ENCODE measurements at regions not wholly inside any gene's neighbourhood (a gene's known extent, or its start where the extent isn't known, plus 50 kb on each side); places are given as distances from the start of the nearest gene placed in this dataset.

DNA sequence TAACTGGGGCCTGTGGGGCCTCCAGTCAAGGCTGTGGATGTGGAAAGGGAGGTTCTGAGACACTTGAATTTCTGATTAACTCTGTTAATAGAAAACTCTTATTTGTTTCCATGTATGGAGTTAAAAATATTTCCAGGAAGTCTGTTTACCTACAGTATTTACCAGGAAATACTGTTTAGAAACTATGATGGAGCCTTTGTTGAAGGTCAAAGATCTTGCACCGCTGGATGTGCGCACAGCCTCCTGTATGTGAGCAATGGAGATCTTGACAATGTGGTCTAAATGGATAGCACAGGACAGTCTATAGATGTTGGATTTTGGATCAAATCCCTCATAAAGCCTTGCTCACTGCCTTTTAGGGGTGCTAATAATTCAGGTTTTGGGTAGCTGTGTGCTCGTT lies 268.4 kb downstream of the DLEU7 start:
- no peak for DNase-seq

DNA sequence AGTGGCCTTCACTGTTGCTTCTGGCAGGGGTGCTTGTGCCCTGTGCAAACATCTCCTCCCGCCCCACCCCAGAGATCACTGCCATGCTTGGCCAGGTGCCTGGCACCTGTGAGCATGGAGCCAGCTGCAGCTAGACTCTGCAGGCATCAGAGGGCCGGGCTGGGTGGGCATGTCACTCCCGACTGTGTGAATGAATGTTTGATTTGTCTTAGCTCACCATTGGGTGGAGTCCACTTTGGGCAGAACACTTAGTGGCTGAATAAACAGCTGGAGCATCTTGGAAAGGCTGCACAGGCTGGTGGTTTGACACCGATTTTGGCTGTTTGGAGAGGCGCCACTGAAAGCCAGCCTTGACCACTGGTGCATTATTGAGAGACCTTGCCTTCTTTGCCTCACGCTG lies 267.3 kb downstream of the DLEU7 start:
- no peak for DNase-seq

DNA sequence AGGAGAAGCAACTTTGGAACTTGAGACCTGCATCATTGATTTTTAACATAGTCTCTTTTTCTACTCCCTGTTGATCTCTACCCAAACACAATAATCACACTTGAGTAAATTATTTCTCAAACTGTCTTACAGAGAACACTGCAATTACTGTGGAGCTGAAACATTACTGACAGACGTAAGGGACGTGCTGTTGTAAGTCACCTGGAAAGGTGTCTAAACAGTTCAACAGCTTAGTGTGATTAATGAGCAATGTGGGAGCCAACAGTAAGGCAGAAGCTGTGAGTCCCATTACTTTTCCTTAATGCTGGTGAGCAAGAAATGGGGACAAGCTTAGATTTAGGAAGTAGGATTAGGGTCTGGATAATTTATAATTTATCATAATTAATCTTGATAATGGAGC lies 265.7 kb downstream of the DLEU7 start:
- DNase-seq: no peak

DNA sequence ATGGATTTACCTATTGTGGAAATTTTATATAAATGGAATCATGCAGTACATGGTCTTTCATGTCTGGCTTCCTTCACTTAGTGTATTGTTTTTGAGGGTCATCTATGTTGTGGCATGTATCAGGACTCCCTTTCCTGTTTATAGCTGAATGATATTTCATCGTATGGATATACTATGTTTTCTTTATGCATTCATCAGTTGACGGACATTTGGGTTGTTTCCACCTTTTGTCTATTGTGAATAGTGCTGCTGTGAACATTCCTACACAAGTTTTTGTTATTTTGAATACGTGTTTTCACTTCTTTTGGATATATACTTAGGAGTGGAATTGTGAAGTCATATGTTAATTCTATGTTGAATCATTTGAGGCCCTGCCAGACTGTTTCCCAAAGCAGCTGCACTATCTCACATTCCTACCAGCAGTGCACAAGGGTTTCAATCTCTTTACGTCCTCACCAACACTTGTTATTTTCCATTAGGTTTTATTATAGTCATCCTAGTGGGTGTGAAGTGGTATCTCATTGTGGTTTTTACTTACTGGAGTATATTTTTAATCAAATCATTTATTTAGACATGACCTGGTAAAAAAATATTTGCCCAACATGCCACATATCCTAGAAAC lies 262.7 kb downstream of the DLEU7 start:
- no peak for DNase-seq

GRCh38 chr13:50581586-50582196 lies 261.8 kb downstream of the DLEU7 start:
- no peak for DNase-seq

DNA sequence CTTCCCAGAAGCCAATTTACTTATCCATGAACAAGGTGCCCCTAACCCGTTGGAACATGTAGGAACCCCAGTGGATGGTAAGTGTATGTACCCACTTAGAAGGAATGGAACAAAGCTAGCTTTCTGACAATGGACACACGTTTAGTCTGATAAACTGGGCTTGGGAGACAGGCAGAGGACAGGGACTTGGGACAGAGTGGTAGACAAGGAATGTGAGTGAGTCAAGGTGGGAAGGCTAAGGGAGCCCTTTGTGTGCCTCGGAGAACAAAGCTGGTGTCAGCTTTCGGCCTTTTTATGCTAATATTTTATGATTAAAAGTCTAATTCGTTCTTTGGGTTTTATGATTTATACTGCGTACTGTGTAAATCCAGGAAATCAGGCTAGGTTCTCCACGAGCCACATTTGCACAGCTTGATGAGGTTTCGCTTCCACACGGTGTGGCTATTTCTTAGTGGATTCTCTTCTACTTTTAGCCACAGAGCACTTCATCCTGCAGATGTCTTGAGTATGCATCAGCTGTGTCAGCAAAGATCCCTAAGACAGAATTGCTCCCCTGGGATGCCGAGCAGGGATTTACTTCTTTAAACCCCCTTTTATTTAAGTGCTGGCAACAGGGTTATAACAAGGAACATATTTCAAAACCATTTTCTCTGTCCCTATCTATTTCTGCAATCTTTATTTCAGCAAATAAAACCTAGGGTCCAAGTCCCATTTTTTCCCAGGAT lies 258.5 kb downstream of the DLEU7 start:
- DNase-seq: no peak

DNA sequence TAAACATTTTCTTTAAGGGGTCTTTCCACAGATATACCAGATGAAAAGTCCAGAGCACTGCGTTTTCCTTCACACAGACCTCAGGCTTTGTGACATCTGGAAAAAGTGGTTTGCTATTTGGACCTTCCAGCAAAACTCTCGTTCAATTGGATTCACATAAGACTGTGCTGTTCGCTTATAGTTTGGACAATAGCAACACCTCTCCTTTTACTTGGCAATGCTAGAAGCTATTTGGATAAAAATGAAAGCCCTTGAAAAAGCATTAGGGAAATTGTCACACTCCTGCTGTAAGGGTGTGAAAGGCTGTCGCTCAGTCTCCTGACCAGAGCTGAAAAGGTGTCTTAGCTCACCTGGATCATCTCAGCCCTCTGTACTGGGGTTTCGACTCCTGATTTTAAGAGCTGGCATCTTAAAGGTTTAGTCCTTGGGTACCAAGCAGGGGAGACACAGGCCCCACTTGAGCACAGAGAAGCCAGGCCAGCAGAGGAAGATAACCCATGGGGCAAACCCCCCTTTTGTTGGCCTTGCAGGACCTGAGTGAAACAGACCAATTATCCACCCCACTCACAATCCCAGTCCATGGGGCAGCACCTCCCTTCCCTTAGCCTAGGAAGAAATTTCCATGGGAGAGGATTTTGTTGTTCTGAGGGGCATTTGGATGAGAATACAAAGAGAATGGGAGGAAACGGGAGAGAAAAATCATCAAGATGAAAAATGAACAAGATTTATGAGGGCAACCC lies 257.6 kb downstream of the DLEU7 start:
- DNase-seq: no peak

GRCh38 chr13:50586414-50587083 lies 256.9 kb downstream of the DLEU7 start:
- no peak for DNase-seq

- DNase-seq: no peak
These were observed 256.4 kb downstream of the DLEU7 start for GRCh38 chr13:50587115-50587514.

DNA sequence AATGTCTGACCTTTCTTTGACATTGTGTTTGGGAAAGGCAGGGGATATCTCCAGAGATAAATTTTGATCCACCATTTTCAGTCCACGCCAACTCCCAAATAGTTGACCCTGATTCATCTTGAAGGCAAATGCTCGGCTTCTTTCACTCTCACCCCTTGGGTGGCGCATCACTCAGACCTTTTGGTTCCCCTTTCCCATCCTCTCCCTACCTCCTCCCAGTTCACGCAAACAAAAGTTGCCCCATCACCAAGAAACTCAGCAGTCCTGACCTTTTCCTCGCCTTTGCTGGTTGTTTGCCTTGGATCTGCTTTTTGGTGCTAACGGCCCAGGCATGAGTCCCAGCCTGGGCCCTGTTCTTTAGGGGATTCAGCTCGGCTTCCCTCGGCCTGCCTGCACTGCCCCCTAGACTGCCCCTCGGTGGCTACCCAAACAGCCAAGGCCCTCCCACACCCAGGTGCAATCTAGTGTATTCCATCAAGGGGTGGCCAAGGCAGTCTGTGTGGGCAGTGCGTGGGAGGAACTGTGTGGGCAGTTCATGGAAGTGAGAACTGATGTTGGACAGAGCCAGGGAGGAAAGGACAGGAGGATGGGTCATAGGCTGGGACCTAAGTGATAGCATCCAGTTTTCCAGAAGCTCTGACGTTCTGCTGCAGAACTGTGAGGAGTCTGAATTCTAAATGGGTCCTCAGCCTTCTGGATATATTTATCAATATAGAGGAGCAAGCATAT lies 255.7 kb downstream of the DLEU7 start:
- DNase-seq: no peak

DNA sequence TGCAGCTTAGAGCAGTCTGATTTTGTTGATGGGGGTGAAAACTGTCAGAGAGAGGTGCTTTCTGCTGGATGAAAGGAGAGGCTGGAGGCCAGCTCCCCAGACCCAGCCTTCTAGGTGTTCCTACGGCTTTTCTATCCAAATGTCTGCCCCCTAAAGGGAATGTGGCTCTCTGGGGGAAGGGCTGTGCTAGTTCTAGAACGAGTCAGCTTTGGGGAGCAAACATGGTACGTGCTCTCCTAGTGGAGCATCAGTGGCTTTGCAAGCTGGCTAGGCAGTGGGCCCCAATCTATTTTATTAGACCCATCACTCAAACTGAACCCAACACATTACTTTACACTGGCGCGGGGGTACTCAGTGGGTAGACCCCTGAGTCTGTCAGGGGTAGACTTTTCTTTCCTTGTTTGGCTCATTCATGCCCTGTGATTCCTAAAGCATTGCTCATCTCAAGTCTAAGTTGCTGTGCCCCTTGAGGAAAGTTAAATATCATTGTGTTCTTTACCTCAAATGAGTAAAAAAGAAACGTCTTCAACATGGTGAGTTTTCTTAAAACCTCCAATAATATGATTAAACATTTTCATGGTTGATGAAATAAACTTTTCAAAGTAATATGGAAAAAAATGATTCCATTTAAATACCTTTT lies 254.9 kb downstream of the DLEU7 start:
- DNase-seq: no peak

DNA sequence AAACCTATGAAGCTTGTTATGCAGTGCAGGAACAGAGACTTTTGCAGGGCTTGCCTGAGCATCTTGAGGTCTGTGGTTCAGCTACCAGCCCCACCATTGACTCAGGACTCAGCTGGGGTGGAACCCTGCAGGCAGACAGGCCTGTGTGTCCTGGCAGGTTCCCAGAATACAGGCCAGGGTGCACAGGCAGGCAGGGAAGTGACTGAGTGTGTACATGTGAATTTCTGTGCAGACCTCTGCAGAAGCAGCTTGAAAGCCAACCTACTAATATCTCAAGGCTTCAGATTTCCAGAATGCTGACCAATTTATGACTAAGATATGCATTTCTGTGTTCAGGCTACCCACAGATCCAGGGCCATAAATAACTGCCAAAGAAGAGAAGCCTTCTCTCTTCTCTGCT lies 254.4 kb downstream of the DLEU7 start:
- no peak for DNase-seq

DNA sequence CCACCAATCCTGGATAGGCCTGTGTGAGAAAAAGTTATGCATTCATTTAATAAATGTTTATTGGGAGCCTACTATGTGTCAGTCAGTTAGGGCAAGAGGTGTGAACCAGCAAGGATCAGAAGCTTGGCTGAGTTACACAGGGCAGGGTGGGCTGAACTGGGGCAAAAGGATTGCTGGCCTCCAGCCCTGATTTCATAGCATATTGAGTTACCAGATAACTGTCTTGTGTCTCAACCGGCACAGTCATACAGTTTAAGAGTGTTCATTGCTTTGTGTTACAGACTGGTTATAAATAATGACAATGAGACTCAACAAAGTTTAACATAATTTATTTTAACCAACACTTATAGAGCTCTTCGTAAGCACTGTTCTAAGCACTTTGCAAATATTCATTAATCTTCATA lies 253.8 kb downstream of the DLEU7 start:
- DNase-seq: no peak

DNA sequence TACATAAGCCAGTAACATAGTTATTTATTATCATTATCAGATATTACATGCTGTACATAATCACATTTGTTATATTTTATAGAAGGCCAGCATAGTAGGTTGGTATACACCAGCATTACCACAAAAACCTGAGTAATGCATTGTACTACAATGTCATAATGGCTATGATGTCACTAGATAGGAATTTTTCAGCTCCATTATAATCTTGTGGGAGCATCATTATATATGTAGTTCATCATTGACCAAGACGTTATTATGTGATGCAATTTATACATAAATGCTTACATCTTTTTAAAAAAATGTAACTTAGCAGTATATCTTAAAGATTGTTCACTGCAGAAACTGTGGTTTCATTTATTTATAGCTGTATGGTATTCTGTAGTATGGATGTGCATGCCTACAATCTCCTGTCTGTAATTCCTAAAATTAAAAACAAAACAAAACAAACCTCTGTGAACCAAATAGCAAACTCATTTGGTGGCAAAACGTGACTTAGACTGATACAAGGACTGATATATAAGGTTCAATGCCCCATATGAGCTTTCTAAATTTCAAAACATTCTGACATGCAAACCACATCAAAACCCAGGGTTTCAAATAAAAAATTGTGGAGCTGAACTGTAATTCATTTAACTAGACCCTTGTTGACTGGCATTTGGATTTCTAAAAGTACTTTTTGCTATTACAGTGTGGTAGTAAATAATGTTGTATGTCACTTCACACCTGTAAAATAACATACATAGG lies 250.9 kb downstream of the DLEU7 start:
- no peak for DNase-seq

DNA sequence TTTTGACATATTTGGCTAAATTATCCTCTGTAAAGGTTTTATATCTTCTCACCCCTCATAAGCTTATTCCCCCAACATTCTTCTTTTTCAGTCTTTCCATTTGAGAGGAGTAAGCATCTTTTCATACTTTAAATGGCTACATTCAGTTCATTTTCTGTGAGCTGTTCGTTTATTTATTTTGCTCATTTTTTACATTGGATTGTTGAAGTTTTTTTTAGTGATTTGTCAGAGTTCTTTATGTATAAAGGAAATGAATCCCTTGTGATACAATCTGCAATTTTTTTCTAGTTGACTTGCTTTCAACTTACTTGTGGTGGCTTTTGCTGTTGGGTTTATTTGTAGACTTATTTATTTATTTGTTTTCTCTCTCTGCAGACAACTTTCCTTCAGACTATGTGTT lies 250.3 kb downstream of the DLEU7 start:
- DNase-seq: no peak

GRCh38 chr13:50594276-50595051 lies 249.0 kb downstream of the DLEU7 start:
- DNase-seq: no peak

- DNase-seq: no peak
These were observed 248.3 kb downstream of the DLEU7 start for GRCh38 chr13:50595196-50595595.

- no peak for DNase-seq
These were observed 247.3 kb downstream of the DLEU7 start for GRCh38 chr13:50596156-50596555.

DNA sequence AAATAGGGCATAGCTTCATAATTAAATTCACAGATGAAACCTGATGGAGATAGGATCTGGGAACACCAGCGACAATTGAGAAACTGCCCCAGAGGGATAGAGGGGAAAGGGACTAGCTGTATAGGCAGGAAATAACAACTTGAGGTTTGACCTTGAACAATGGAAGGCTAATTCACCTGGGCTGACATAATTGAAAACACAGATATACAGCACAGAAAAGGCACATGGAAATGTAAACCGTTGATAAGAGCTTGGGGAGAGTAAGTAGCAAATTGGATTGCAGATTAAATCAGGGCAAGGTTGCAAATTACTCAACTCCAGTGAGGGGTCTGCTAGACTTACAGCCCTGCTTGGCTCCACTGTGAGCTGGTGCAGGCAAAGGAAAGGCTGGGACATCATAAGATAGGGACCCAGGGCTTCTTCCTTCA lies 246.7 kb downstream of the DLEU7 start:
- no peak for DNase-seq
